KMS-11 (cell line): ENCODE measurements at regions not wholly inside any gene's neighbourhood (a gene's known extent, or its start where the extent isn't known, plus 50 kb on each side); places are given as distances from the start of the nearest gene placed in this dataset.
A peak's percentile ranks its signal among the peaks of the same experiment; 100 is the strongest.
"Not testable (repeated sequence)": the region's sequence is repeated elsewhere in the genome, so short reads cannot be mapped to it uniquely, and the experiment has no call there.

Experiments used
- H2AFZ ChIP-seq: fragments of 200-600 bp; sonication (generic); 2 replicates; pipeline ENCODE4 v1.6.1; 2016; ENCODE audit warnings: antibody characterized with exemption, mixed run types, low read depth
- H3K27ac ChIP-seq: fragments of 200-600 bp; sonication (generic); 2 replicates; pipeline ENCODE4 v1.6.1; 2016; ENCODE audit warnings: mild to moderate bottlenecking, mixed run types
- H3K27me3 ChIP-seq: fragments of 200-600 bp; sonication (generic); 2 replicates; pipeline ENCODE4 v1.6.1; 2017; ENCODE audit warnings: mild to moderate bottlenecking, low read depth, mixed run types, moderate library complexity; ENCODE audit not compliant: insufficient read depth
- H3K36me3 ChIP-seq: fragments of 200-600 bp; sonication (generic); 2 replicates; pipeline ENCODE4 v1.6.1; 2017; ENCODE audit warnings: mild to moderate bottlenecking, mixed run types; ENCODE audit not compliant: insufficient read depth
- H3K4me1 ChIP-seq: fragments of 200-600 bp; sonication (generic); 2 replicates; pipeline ENCODE4 v1.6.1; 2016; ENCODE audit warnings: mild to moderate bottlenecking, low read depth, mixed run types; ENCODE audit not compliant: poor library complexity, severe bottlenecking
- H3K4me2 ChIP-seq: fragments of 200-600 bp; sonication (generic); 2 replicates; pipeline ENCODE4 v1.7.0; 2016; ENCODE audit warnings: mild to moderate bottlenecking, mixed run types
- H3K4me3 ChIP-seq: fragments of 200-600 bp; sonication (generic); IDR thresholded peaks from 2 replicates; pipeline ENCODE4 v1.6.1; 2017; ENCODE audit warnings: low read depth, low read length, mixed read lengths; ENCODE audit not compliant: insufficient read depth
- H3K79me2 ChIP-seq: fragments of 200-600 bp; sonication (generic); 2 replicates; pipeline ENCODE4 v1.6.1; 2016; ENCODE audit warnings: low read depth, mixed run types; ENCODE audit not compliant: insufficient read depth
- H3K9ac ChIP-seq: fragments of 200-600 bp; sonication (generic); 2 replicates; pipeline ENCODE4 v1.6.1; 2016; ENCODE audit warnings: mild to moderate bottlenecking, mixed run types
- H4K20me1 ChIP-seq: fragments of 200-600 bp; sonication (generic); 2 replicates; pipeline ENCODE4 v1.6.1; 2016; ENCODE audit warnings: mild to moderate bottlenecking, mixed run types; ENCODE audit not compliant: insufficient read depth
- CTCF ChIP-seq: fragments of 200-600 bp; sonication (generic); conservative IDR thresholded peaks from 2 replicates; pipeline ENCODE4 v1.6.1; 2017; ENCODE audit warnings: low read depth, mild to moderate bottlenecking, antibody characterized with exemption, low read length, moderate library complexity, mixed read lengths

DNA sequence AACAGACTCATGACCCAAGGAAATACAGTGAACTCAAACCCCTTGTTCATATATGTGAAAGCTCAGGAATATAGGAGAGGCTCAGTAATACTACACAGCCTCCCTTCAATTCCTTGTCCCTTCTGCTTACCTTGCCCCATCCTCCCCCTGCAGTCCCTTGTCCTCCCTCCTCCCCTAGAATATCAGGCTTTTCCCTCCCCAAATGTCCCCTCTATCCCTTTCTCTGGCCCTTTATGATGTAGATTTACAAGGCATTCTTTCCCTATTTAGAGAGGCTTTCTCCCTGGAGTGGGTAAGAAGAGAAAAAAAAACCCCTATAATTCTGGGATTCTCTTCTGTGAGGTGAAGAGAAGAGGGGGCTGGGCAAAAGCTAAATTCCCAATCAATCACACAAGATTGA is 64.9 kb upstream of the KBTBD8 start:
- Histone ChIP-seq H3K4me1 (no peaks in the 10 kb centered on the region), H2AFZ (no peak overlapping the region), H3K4me3 (no peak overlapping the region), H3K27ac (no peak overlapping the region), H3K27me3 (no peaks in the 10 kb centered on the region), H3K9ac (no peak overlapping the region), H3K4me2 (no peak overlapping the region), H4K20me1 (no peaks in the 10 kb centered on the region), H3K36me3 (no peaks in the 10 kb centered on the region), H3K79me2 (no peaks in the 10 kb centered on the region)
- no peak for TF ChIP-seq CTCF

DNA sequence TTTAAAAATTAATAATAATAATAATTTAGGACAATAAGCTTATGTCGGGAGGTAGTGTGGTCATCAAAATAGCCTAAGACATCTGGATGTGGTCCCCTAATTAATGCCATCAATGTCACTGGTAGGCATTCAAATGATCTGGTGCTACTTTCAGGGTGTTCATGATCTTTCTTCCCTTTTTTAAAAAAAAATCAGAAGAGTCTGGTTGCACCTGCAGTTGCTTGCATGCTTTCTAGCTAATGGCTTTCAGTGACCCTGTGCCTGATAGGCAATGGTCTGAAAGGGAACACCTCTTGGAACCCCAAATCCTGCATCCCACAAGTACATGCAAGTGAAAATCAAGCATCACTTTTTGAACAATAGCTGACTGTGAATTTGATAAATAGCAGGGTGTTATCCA is 64.1 kb upstream of the KBTBD8 start:
- Histone ChIP-seq H3K27ac (no peak overlapping the region), H3K4me3 (no peak overlapping the region), H4K20me1 (no peaks in the 10 kb centered on the region), H3K4me2 (no peak overlapping the region), H3K36me3 (no peaks in the 10 kb centered on the region), H3K27me3 (no peaks in the 10 kb centered on the region), H2AFZ (no peak overlapping the region), H3K4me1 (no peaks in the 10 kb centered on the region), H3K79me2 (no peaks in the 10 kb centered on the region), H3K9ac (no peak overlapping the region)
- TF ChIP-seq CTCF = no peak

- no peak overlapping the region for H3K4me3 ChIP-seq
- no peaks in the 10 kb centered on the region for H3K4me1 ChIP-seq
- H3K9ac ChIP-seq = no peak overlapping the region
- TF ChIP-seq CTCF = no peak
- H3K79me2 ChIP-seq = no peaks in the 10 kb centered on the region
- H3K4me2 ChIP-seq = no peak overlapping the region
- no peaks in the 10 kb centered on the region for H3K27me3 ChIP-seq
- H3K36me3 ChIP-seq = no peaks in the 10 kb centered on the region
- H2AFZ ChIP-seq = no peak overlapping the region
- H3K27ac ChIP-seq = no peak overlapping the region
- H4K20me1 ChIP-seq = no peaks in the 10 kb centered on the region
Measured at GRCh38 chr3:66934725-66935124, 63.4 kb upstream of the KBTBD8 start.

DNA sequence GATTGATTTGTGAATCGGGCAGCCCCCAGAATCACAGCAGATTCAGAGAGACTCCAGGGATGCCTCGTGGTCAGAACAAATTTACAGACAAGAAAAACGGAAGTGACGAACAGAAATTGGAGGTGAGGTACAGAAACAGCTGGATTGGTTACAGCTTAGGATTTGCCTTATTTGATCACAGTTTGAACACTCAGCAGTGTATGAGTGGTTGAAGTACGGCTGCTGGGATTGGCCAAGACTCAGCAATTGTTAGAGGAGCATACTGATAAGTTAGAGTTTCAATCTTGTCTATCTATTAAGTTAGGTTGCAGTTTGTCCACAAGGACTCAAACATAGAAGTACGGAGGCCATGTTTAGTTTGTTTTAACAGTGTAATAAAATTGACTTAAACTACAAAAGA is 61.1 kb upstream of the KBTBD8 start:
- H3K27ac ChIP-seq, H2AFZ ChIP-seq, H3K36me3 ChIP-seq, H3K4me1 ChIP-seq, H3K4me2 ChIP-seq, H3K9ac ChIP-seq, H3K79me2 ChIP-seq, H4K20me1 ChIP-seq, H3K4me3 ChIP-seq, H3K27me3 ChIP-seq: not testable (repeated sequence)

GRCh38 chr3:66938338-66938963 is 59.7 kb upstream of the KBTBD8 start:
- Histone ChIP-seq H2AFZ (no peak overlapping the region), H3K27ac (no peak overlapping the region), H3K9ac (no peak overlapping the region), H3K79me2 (no peaks in the 10 kb centered on the region), H3K36me3 (no peaks in the 10 kb centered on the region), H3K4me1 (no peaks in the 10 kb centered on the region), H3K4me3 (no peak overlapping the region), H3K4me2 (no peak overlapping the region), H4K20me1 (no peaks in the 10 kb centered on the region), H3K27me3 (no peaks in the 10 kb centered on the region)
- peak; percentile 68 for TF ChIP-seq CTCF
